D721Med (cell line): ENCODE measurements at regions not wholly inside any gene's neighbourhood (a gene's known extent, or its start where the extent isn't known, plus 50 kb on each side); places are given as distances from the start of the nearest gene placed in this dataset.

ENCODE experiments used
- DNase-seq: peaks from one replicate; pipeline ENCODE4 v3.0.0; 2011; ENCODE audit warnings: low spot score; ENCODE audit not compliant: insufficient read length
- FAIRE-seq: peaks from 2 replicates; lab custom pipeline; 2011; peaks lifted over from hg19 to GRCh38; lab: Jason Lieb, UNC
- TF ChIP-seq, protein P1 (sequence below): IDR thresholded peaks from 2 replicates; pipeline ENCODE4 v1.5.1; 2012; ENCODE audit warnings: mild to moderate bottlenecking, control low read depth; ENCODE audit not compliant: insufficient read depth; ENCODE audit errors: missing control alignments

DNA sequence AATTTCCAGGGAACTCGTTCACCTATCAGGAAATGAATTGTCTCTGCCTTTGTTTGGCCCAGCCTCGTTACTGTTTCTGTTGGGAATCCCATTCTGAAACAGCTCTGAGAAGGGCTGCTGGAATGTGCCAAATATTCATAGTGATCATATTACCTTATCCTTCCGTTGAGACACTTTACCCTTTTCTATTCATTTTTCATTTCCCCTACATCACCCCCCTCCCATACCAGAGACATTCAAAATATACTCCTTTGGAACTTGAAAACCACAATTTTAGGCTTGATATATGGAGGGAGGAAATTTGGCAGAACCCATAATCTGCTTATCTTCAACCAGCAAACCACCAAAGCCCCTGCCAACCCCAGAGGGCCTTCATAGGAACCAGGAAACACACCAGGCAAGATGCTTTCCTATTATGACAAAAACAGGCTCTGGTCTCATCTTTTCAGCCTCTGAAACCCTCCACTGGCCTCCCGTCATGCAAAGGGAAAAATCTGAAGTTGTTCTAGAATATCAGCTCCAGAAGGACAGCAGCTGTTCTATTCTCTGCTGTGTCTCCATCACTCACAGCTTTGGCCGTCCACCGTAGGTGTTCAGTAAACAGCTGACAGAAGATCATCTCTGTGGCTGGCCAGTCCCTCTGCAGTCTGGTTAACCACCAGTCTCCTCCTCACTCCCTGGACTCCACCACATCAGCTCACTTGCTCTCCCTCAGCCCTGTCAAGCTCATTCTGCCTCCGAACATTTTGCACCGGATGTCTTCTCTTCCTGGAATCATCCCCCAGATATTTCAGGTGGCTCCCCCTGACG lies 217.2 kb upstream of the WWC1 start:
- TF ChIP-seq, protein P1, sequence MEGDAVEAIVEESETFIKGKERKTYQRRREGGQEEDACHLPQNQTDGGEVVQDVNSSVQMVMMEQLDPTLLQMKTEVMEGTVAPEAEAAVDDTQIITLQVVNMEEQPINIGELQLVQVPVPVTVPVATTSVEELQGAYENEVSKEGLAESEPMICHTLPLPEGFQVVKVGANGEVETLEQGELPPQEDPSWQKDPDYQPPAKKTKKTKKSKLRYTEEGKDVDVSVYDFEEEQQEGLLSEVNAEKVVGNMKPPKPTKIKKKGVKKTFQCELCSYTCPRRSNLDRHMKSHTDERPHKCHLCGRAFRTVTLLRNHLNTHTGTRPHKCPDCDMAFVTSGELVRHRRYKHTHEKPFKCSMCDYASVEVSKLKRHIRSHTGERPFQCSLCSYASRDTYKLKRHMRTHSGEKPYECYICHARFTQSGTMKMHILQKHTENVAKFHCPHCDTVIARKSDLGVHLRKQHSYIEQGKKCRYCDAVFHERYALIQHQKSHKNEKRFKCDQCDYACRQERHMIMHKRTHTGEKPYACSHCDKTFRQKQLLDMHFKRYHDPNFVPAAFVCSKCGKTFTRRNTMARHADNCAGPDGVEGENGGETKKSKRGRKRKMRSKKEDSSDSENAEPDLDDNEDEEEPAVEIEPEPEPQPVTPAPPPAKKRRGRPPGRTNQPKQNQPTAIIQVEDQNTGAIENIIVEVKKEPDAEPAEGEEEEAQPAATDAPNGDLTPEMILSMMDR = no peak
- FAIRE-seq = no peak

DNA sequence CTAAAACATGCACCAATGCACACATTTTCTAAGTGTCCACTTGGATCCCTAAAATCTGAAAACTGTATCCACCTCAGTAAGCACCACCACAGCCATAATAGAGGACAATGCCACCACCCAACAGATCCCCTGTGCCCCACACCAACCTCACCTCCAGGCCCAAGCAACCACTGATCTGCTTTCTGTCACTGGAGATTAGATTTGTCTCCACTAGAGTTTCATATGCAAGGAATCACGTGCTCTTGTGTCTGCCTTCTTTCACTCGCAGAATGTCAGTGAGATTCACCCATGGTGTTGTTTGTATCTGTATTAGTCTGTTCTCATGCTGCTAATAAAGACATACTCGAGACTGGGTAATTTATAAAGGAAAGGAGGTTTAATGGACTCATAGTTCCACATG lies 216.1 kb upstream of the WWC1 start:
- FAIRE-seq (no peak), DNase-seq (no peak)
- TF ChIP-seq, protein P1 = no peak

More for the DNA sequence above, 217.2 kb upstream of the WWC1 start:
- no peak for DNase-seq

DNA sequence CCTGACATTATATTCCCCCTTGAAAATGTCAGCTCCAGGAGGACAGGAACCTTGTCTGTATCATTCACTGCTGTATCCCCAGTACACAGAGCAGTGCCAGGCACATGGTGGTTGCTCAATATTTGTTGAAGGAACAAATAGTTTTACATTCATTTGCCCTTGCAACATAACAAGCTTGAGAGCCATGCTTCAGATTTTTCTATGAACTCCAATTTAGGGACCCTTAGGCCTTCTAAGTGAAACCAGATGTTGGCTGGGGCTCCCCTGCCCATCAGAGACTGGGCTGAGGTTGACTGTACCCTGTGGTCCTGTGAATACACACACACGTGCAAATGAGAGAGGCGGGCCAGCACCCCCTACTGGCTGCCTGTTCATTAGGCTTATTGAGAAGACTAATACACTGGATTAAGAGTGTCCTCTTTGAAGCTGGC lies 214.9 kb upstream of the WWC1 start:
- FAIRE-seq = no peak
- DNase-seq = no peak
- TF ChIP-seq, protein P1 = peak; percentile 29

DNA sequence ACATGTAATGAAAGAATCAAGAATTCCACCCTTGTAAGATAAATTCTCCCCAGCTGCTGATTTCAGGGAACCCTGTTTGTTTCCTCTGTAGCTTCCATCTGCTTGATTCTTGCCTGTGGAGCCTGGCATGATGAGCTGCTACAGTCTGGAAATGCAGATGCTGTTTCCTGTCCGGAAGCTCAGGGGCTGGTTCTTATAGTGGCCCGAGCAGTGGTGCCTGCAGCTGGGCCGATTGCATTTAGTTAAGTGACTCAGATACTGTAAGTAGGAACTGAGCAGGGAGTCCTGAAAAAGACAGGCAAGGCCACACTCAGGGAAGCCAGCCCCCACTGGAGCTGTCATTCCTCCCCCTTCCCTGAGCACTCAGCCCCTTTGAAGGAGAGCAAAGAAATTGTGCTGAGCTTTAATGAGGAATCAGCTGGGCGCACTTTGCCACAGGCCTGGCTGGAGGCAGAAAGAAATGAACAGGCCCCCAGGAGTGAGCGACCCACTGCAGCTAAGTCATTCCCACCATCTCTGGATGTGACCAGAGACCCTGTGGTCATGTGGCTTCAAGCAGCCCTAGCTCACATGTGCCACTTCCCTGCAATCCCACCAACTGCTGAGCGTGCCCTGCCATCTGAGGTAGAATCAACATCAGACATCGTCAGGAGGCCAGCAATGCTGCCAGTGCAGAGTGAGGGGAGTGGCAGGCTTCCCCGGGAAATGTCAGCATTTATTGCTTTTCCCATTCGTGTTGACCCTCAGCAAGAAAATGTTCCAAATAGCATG lies 206.0 kb upstream of the WWC1 start:
- FAIRE-seq (no peak), DNase-seq (no peak)
- TF ChIP-seq, protein P1 = no peak

DNA sequence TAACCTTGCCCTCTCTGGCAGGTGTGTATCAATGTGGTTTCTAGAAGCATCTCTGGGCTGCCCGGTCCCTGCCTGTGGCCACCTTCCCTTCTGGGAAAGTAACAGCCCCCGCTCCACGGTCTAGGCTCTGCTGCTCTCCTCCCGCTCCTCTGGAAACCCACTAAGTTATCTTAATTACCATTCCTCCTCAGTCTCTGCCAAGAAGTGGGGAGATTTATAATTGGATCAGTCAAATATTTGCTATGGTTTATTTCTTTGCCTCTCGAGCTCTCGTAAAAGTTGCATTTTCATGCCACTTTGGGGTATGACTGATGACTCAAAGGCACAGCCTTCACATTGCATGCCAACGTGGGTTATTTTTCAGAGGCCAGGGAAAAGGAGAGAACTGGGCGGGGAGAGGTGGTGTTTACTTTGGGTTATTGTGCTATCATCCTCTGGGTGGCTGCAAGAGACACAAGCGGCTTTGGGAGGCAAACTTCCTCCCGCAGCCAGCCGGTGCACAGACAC lies 205.3 kb upstream of the WWC1 start:
- FAIRE-seq (no peak), DNase-seq (no peak)
- TF ChIP-seq, protein P1 = no peak

DNA sequence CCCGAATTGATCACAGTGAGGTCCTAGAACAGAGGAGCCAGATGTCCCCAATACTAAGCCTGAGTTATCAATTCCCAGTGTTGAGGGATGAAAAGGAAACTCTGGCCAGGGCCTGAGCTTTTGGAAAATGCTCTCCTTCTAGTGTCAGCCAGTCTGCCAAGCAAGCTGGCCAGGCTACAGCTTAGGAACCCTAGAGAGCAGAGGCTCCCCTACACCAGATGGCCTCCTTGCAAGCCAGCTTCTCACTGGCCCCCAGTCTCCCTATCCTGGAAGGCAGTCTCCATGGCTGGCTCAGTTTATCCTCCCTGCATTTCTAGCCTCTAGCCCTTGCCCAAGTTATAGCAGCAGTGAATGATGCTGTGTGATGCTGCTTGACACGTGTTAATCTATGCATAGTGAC lies 204.7 kb upstream of the WWC1 start:
- TF ChIP-seq, protein P1 = no peak
- FAIRE-seq = no peak
- no peak for DNase-seq
